ENCODE measurements at regions not wholly inside any gene's neighbourhood (a gene's known extent, or its start where the extent isn't known, plus 50 kb on each side); places are given as distances from the start of the nearest gene placed in this dataset.

GRCh38 chrX:26653050-26653449 is 437.1 kb downstream of the MAGEB5 start:
- no peak for FAIRE-seq
- ChIA-PET POLR2A (no interaction called here), CTCF (interaction anchor here (1.0 to 1.5 kb wide), 4 partner anchors 9 to 683 kb away, joined by 4 to 5 read pairs (median 4); no protein-coding TSS in a partner anchor)

GRCh38 chrX:26651755-26652154 is 435.8 kb downstream of the MAGEB5 start:
- Histone ChIP-seq H3K27ac (no peak overlapping the region), H3K9me3 (no peaks in the 10 kb centered on the region), H3K4me3 (no peak overlapping the region), H3K4me1 (no peaks in the 10 kb centered on the region), H3K4me2 (no peak overlapping the region)
- ChIA-PET CTCF (interaction anchor here (0.7 kb wide), 1 partner anchor 40 kb away, joined by 3 read pairs; no protein-coding TSS in a partner anchor), POLR2A (no interaction called here)
- no peak for ATAC-seq
- TF ChIP-seq EHF (CRISPR knock-in tag; IDR thresholded peaks at IDR 0.05) (no peak), CTCF (IDR thresholded peaks at IDR 0.05) (peak; percentile 30; the same call in 2 of the 3 replicates), RAD21 (conservative IDR thresholded peaks at IDR 0.05 in 1 of 2, IDR thresholded peaks at IDR 0.05 in 1 of 2) (peak; percentile 16 to 47; a peak in 2 of 5 replicates)
- no peak for FAIRE-seq
- peak in 1 of 2 experiments; percentile 31 for DNase-seq (ENCODE audit: low read depth in 1 of 2, low spot score in 1 of 2)

More at GRCh38 chrX:26653050-26653449, 437.1 kb downstream of the MAGEB5 start:
- Histone ChIP-seq H3K4me1 (no peaks in the 10 kb centered on the region), H3K9me3 (no peaks in the 10 kb centered on the region), H3K27ac (no peak overlapping the region), H3K4me3 (no peak overlapping the region), H3K4me2 (no peak overlapping the region)
- WGBS (ENCODE audit: missing lambda C conversion rate), result 0% methylated on average over 2 of the region's 2 CpGs
- DNase-seq (ENCODE audit: low read depth in 1 of 2, low spot score in 1 of 2), result no peak
- TF ChIP-seq REST (IDR thresholded peaks at IDR 0.05) (no peak), GATA3 (IDR thresholded peaks at IDR 0.05; ENCODE audit: borderline replicate concordance) (no peak), POLR2AphosphoS2 (conservative IDR thresholded peaks at IDR 0.05; ENCODE audit: low read length) (no peak), RNF2 (IDR thresholded peaks at IDR 0.05; ENCODE audit: borderline replicate concordance, low read depth) (no peak), KDM5A (IDR thresholded peaks at IDR 0.05) (no peak), EP300 (IDR thresholded peaks at IDR 0.05) (no peak), NR3C1 (IDR thresholded peaks at IDR 0.05) (no peak), MAZ (IDR thresholded peaks at IDR 0.05; ENCODE audit: borderline replicate concordance, low read depth, low read length) (no peak), RARB (CRISPR knock-in tag; IDR thresholded peaks at IDR 0.05) (no peak), NFE2L2 (conservative IDR thresholded peaks at IDR 0.05; ENCODE audit: low read length) (no peak), CBX2 (IDR thresholded peaks at IDR 0.05; ENCODE audit: borderline replicate concordance, low read depth) (no peak), CHD4 (IDR thresholded peaks at IDR 0.05; ENCODE audit: borderline replicate concordance) (no peak), ZNF302 (CRISPR knock-in tag; IDR thresholded peaks at IDR 0.05) (no peak), MAFK (IDR thresholded peaks at IDR 0.05; ENCODE audit: partially characterized antibody) (no peak), SMC3 (IDR thresholded peaks at IDR 0.05) (no peak), ATOH8 (CRISPR knock-in tag; IDR thresholded peaks at IDR 0.05; ENCODE audit: low read depth) (no peak), EHMT2 (IDR thresholded peaks at IDR 0.05; ENCODE audit: low read depth) (no peak)
- no peak for ATAC-seq

Measured in A549 (cell line).